ENCODE measurements at regions not wholly inside any gene's neighbourhood (a gene's known extent, or its start where the extent isn't known, plus 50 kb on each side); places are given as distances from the start of the nearest gene placed in this dataset.

DNA sequence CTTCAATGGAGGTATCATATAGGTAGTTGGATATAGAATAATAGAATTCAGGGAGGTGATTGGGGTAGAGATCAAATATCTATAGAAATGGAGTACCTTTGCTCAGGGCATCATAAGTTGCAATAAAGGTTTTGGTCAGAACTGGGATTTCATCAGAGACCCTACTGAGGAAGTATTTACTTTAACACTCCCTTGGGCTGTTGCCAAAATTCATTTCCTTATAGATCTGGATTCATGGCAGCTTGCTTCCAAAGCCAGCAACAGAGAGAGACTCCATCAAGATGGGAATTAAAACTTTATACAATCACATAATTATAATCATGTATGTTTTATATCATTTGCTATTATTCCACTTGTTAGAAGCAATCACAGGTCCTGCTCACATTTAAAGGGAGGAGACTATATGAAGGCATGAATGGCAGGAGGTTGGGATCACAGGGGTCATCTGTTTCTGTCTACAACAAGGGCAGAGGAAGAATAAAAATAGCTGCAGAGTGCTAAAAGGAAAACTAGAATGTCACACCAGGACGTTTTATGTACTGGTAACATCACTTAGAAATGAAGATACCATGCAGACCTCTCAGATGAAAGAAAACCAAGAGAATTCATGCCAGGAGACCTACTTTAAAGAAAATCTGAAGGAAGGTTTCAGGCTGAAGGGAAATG, 902.1 kb upstream of the LCORL start:
- no peak for TF ChIP-seq TAF1 (IDR thresholded peaks at IDR 0.05; ENCODE audit: borderline replicate concordance, insufficient read depth, low read length)
- TF ChIP-seq POLR2AphosphoS5 (IDR thresholded peaks at IDR 0.05; ENCODE audit: low read depth, low read length), result no peak
- no peak for TF ChIP-seq SIN3A (IDR thresholded peaks at IDR 0.05; ENCODE audit: borderline replicate concordance, insufficient read depth, low read length)

Measured in PFSK-1 (cell line).